GM19023 (cell line): ENCODE measurements at regions not wholly inside any gene's neighbourhood (a gene's known extent, or its start where the extent isn't known, plus 50 kb on each side); places are given as distances from the start of the nearest gene placed in this dataset.
"Not testable (repeated sequence)": the region's sequence is repeated elsewhere in the genome, so short reads cannot be mapped to it uniquely, and the experiment has no call there.

Experiments used
- ATAC-seq: cut with Tn5 transposase; IDR thresholded peaks from one replicate; pipeline ENCODE4 v1.9.1; 2021; ENCODE audit warnings: mild to moderate bottlenecking, moderate library complexity; ENCODE audit not compliant: unreplicated experiment

DNA sequence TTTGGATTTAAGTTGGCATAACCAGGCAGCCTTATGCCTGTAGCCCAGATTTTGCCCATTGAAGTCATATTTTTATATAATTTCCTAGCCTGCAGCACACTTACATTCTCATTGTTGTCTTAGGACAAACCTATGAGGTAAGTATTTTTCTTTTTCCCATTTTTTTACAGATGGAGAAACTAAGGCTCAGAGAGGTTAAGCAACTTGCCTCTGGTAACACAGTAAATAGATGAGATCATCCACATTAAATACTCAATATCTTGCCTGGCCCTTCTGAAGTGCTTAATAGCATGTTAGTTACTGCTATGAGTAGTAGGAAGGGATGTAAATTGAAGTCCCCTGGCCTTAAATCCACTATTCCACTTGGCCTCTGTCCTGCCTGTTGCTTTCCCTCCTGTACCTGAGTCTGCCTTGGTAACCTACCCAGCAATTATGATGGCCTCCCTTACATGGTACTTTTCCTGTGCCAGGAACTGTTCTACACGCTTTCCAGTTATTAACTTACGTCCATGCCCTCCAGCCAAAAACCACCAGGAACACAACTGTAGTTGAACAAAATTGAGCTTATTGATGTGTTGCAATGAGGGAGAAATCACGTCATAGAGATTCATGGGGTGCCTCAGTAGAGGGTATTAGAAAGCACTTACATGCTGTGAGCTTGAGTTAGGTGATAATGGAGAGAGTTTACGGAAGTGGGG is 111.6 kb upstream of the FGGY start:
- ATAC-seq: no peak

DNA sequence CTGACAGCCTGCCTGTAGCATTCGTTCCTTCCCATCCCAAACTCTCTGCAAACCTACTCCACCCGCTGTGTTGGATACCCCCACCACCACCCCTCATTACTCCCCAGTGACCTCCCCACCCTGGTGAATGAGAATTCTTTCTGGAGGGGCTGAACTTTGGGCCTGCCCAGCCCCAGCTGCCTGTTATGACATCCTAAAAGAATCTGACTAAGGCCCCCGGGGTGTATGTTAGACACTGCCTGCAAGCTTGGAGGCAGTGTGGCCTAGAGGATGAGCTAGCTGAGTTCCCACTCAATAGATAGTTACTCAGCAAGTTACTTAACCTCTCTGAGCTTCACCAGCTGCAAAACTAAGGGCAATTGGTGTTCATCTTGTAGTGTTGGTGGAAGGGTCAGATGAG is 110.2 kb upstream of the FGGY start:
- no peak for ATAC-seq

DNA sequence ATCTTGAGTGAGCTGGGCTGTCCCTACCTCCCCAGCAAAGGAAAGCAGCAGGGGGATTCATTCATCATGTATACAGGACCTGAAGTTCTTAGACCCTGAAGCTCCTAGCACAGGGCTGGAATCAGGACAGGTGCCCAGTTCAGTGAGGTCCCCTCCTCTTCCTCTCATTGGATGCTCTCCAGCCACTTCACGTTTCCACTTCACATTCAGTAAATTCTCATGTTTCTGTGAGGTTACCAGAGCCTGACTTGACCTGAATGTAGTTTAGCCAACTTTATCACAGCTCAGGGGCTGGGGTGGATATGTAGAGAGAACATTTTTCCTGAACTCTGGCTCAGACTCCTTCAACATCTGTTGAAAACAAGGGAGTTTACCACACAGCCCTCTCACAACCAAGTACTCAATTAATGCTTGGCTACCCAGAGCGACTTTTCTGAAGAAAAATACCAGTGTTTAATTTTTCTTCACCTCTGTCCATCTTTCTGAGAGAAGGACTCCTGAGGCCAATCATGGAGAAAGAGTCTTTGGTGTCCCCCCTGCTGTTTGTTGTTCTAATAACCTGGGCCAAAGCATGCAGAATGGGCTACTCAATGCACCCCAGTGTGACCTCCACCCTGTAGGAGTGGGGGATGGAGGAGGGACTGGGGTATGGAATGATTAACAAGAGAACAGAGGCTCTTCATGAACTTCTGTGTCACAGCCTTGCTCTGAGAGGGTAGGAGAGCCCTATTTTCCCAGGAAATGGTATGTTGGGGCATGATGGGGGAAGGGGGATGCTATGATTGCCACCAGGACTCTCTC is 108.3 kb upstream of the FGGY start:
- no peak for ATAC-seq

DNA sequence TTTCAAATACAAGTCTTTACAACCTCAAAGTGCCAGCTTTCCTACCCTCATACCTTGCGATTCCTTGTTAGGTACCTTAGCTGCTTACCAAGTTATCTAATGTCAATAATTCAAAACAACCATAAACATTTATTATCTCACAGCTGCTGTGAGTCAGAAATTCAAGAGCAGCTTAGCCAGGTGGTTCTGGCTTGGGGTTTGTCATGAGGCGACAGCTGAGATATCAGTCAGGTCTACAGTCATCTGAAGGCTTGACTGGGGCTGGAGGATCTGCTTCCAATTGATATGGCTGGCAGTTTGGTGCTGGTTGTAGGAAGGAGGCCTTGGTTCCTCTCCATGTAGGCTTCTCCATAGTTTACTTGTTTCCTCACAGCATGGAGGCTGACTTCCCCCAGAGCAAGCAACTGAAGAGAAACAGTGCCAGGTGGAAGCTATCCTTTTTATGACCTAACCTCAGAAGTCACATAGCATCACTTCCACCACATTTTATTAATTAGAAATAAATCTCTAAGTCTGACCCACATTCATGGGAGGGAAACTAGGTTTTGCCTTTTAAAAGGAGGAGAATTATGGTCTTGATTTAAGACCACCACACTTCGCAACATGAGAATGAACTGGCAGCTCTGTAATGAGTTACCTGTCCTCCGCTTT is 103.3 kb upstream of the FGGY start:
- ATAC-seq: no peak

DNA sequence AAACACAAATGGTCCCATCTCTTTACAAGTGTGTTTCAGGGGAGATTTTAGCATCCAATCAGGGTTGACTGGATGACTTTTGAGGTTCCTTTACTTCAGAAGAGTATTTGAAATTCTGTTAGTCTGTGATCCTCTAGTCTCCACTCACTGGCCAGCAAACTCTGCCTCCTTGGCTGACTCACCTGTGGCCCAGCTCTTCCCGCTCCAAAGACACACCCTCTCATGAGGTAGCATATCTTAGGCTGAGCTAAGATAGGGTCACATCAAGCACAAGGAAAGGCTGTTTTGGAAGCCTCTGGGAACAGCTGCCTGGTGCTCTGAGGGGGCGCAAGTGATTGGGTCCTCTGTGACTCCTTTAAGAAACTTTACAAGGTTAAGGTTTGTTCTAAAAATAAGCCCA is 102.3 kb upstream of the FGGY start:
- ATAC-seq: no peak

DNA sequence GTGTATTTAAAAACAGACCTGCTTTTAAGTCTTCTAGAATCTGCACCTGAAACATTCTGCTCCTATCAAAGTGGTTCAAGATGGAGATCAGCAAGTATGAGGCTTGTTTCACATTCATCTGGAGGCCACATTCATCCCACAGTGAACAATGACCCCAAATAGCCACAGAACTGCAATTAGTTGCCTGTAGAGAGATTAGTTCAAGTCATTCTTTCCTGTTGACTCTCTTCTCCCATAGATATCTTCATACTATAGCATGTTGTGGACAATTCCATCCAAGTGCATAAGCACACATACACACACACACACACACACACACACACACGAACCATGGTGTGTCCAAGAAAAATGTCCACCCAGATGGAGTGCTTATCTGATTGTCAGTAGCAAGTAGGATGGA is 101.7 kb upstream of the FGGY start:
- ATAC-seq: no peak

DNA sequence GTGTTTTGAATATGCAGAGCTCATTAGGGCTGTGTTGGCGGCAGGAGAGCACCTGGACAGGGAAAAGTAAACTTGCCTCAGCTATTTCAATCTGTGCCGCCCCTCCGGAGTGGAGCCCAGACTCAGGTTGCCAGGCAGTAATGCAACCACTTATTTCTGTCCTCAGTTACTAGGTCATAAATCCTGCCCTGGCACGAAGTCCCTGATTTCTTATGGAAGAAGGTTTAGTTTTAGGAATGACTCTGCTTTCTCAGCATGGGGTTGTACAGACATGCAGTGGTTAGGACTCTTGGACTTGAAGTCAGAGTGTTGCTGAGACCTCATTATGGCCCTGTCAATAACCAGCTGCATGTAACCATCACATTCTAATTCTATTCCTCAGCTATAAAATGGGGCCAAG is 98.3 kb upstream of the FGGY start:
- ATAC-seq: no peak

DNA sequence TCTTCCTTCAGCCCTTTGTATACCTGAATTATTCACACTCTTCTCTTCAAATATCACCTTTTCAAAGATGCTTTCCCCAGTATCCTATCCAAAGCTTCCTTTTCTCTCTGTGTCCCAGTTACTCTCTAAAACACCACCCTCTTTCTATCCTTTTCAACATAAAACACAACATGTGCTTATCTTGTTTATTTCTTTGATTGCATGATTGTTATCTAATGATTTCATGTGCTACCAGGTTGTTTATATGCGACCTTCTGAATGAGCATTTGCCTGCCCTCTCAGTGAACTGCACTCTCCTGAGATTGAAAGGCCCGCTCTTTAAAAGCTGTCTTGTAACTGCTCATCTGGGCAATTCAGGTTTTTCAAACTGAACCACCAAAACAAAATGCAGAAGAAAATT is 97.7 kb upstream of the FGGY start:
- no peak for ATAC-seq

DNA sequence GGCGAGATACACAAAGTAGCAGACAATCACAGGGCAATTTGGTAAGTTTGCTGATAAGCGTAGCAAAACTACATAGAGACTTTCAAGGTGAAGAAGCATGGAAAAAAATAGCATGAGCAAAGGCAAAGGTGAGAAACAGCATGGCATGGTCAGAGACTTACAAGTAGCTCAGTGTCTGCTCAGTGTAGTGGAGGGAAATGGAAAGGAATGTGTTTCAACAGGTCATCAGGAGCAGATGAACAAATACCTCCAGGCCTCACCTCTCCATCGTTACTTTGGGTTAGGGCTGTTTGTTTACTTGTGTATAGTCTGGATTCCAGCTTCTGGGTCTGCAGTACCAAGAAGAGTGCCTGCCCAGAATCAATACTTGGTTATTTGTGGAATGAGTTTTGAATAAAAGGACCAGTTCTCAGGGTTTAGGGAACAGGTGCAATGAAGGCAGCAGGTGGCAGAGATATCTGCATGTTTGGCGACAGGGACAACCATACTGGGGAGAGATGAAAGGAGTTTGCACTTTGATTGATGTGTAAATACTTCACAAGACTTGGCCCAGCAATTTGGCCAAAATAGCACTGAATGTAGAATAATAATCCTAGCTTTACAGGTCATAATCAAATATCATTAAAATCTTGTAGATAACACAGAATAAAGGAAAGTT is 97.0 kb upstream of the FGGY start:
- no peak for ATAC-seq

DNA sequence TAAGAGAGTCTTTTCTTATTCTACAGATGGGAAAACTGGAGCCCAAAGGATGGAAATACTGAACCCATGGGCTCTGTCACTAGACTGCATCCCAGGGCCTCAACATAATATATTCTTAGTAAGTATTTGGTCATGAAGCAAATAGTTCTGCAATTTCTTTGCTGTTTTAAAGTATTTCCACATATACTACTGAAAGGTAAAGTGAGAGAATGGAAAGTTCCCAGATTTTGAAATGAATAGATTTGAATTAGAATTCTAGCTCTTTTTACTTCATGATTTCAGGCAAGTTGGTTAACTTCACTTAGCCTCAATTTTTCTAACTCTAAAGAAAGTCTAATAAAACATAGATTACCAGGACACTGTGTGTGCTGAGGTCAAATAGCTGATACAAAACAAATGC is 95.6 kb upstream of the FGGY start:
- no peak for ATAC-seq

DNA sequence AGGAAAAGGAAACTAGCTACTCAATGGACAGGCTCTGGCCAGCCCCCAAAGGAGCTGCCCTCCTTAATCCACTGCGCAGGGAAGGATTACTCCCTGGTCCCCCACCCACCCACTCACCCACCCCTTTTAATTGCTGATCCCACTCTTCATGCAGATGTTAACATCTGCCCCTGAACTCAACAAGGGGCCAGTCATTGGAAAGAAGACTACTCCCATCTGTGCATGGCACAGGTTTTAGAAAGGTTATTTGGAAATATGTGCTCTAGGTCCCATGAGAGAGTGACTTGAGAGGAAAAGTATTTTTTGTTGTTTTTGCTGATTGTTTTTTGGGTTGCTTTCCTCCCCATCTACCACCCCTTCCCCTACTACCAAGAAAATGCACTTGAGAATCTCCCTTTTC is 94.4 kb upstream of the FGGY start:
- ATAC-seq: no peak

DNA sequence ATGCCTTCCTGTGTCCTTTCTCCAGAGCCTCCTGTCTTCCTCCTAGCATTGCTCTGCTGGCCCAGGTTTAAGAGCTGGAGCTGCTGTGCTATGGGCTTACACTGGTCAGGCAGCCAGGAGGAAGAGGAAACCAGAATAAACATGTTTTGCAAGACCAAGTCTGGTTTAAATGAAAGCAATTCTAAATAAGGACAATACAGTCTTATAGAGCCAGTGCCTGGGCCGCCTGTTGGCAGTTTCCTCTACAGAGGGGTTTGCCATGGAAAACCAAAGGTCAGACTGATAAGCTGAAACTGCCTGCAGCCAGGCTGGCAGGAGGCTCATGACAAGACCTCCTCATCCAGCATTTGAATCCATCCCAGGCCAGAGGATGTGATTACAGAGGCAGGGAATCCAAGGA is 92.9 kb upstream of the FGGY start:
- ATAC-seq: no peak

DNA sequence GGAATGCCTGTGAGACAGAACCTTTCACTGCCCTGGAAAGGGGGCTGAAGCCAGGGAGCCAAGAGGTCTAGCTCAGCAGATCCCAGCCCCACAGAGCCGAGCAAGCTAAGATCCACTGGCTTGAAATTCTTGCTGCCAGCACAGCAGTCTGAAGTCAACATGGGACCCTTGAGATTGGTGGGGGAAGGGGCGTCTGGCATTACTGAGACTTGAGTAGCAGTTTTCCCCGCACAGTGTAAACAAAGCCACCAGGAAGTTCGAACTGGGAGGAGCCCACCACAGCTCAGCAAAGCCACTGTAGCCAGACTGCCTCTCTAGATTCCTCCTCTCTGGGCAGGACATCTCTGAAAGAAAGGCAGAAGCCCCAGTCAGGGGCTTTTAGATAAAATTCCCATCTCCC is 90.3 kb upstream of the FGGY start:
- ATAC-seq: not testable (repeated sequence)

DNA sequence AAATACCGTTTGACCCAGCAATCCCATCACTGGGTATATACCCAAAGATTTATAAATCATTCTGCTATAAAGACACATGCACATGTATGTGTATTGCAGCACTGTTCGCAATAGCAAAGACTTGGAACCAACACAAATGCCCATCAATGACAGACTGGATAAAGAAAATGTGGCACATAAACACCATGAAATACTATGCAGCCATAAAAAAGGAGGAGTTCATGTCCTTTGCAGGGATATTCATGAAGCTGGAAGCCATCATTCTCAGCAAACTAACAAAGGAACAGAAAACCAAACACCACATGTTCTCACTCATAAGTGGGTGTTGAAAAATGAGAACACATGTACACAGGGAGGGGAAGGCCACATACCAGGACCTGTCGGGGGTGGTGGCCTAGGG is 86.5 kb upstream of the FGGY start:
- not testable (repeated sequence) for ATAC-seq

DNA sequence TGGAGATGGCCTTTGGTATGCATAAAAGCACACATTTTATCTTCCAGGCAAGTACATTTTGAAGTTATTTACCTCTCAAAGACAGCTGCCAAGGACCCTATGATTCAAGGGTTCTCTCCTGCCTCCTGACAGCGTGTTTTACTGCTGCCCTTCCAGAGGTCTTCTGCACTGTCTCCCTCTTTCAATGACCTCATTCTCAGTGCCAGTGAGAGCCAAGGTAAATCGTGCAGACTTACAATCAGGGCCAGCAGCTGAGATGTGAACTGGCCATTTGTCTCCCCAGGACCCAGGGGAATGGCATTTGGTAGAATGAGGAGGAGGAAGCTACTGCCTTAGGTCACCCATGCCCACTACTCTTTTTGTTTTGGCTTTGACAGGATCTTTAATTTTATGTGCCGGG is 84.2 kb upstream of the FGGY start:
- no peak for ATAC-seq

DNA sequence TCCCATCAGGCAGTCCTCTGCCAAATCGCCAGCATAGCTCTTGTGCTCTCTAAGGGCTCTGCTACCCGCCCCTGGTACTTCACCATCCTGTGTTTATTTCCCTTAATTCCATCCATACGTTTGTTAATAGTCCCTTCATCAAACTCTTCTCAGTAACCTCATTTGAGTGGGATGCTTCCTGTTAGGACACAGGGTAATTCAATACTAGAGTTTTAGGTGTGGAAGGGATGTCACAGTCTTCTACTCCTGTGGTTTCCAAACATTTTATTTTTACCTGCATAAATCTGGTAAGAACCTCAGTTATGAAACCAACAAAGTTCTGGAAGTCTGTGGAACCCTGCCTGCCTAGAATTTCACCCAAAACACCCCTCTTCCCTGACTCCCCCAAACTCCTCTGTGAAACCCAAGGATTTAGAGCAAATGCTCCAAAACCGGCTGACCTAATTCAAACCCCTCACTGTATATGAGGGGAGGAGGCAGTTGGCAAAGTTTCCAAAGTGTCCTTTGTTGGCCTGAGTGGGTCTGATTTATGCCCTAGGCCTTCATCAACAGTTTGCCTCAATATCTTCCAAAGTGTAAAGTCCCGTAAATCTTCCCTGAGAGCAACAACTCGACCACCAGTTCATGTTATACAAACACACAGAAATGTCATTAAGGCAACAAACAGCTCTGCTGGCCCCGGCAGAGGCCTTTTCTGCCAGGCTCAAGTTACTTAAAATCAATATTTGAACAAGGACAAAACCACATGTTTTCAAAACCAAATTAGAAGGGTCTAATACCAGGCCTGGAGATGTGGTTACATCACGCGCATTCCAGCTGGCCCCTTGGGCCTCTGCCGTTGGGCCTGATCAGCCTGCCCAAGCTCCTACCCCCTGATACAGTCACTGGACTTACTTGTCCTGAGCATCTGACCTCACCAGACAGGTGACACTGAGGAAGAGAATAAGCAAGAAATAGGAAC is 82.4 kb upstream of the FGGY start:
- ATAC-seq: no peak

DNA sequence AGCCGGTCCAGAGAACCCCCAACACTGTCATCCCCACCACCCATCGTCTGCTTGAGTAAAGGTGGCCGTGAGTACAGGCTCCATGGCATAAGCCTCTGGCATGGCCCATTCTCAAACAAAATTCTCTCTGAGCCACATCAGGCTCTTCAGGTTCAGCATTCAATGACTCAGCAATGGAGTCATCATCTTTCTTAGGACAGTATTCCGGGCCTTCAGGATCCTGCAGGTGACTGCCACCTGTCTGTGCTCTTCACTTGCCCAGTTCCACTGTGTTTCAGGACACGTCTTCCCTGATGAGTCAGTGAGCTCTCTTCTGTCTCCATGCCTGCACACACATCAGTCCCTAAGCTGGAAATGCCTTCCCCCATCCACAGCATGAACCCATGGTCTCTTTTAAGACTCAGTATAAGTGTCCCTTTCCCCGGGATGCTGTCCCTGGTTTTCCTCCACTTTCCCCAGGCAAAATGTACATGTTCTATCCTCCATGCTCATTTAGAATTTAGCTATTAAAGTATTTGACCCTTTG is 81.1 kb upstream of the FGGY start:
- no peak for ATAC-seq

DNA sequence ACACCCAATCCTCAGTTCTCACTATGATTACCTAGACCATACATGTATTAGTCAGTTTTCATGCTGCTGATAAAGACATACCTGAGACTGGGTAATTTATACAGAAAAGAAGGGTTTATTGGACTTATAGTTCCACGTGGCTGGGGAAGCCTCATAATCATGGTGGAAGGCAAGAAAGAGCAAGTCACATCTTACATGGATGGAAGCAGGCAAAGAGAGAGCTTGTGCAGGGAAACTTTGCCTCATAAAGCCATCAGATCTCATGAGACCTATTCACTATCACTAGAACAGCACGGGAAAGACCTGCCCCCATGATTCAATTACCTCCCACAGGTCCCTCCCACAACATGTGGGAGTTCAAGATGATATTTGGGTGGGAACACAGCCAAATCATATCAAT is 79.5 kb upstream of the FGGY start:
- not testable (repeated sequence) for ATAC-seq

DNA sequence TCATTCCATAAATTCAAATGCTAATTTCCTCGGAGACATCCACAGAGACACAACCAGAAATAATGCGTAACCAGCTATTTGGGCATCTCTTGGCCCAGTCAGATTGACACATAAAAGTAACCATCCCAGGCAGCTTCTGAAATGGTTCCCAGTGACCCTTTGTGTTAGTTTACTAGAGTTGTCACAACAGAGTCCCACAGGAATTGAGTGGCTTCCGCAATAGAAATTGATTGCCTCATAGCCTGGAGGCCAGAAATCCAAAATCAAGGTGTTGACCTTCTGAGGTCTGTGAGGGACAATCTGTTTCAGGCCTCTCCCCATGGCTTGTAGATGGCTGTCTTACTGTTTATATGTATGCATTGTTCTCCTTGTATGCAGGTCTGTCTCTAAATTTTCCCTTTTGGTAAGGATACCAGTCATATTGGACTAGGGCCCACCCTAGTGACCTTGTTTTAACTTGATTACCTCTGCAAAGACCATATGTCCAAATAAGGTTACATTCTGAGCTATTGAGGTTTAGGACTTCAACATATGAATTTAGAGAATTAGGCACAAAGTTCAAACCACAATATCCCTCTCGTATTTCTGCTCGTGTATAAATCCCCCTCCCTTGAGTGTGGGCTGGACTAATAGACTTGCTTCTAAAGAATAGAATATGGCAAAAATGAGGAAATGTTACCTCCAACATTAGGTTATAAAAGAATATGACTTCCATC is 78.2 kb upstream of the FGGY start:
- no peak for ATAC-seq

DNA sequence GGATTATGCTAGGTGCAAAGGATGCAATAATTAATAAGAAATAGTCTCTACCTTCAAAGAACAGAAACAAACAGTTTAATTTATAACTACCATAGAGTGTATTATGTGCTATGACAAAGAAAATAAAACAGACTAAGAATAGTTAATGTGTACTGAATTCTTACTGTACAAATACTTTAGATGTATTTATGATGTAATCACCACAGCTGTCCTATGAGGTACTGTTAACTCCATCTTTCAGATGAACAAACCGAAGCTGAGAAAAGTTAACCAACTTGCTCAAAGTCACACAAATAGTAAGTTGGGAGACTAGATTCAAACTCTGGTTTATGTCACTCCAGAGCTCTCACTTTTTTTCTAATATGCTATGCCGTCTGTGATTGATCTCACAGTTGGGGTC is 77.0 kb upstream of the FGGY start:
- no peak for ATAC-seq
